ENCODE measurements at regions not wholly inside any gene's neighbourhood (a gene's known extent, or its start where the extent isn't known, plus 50 kb on each side); places are given as distances from the start of the nearest gene placed in this dataset.

- TF ChIP-seq ATF3 (CRISPR knock-in tag; conservative IDR thresholded peaks at IDR 0.05) = no peak
- no peak for TF ChIP-seq NR2C2 (CRISPR knock-in tag; IDR thresholded peaks at IDR 0.05)
- no peak for TF ChIP-seq ZNF416 (CRISPR knock-in tag; IDR thresholded peaks at IDR 0.05)
- no peak for TF ChIP-seq TCF7 (CRISPR knock-in tag; IDR thresholded peaks at IDR 0.05; ENCODE audit: low read depth)
Measured at GRCh38 chrX:13130816-13131215, 86.4 kb upstream of the FAM9C start (continued).

GRCh38 chrX:13128104-13128503, 83.7 kb upstream of the FAM9C start:
- no peak for TF ChIP-seq NR3C1 (CRISPR knock-in tag; conservative IDR thresholded peaks at IDR 0.05; ENCODE audit: low read depth)
- TF ChIP-seq ZNF263 (CRISPR knock-in tag; IDR thresholded peaks at IDR 0.05; ENCODE audit: low read depth) = no peak
- no peak for TF ChIP-seq TEAD4 (CRISPR knock-in tag; IDR thresholded peaks at IDR 0.05)
- no peaks in the 10 kb centered on the region for H3K27me3 Mint-ChIP-seq (ENCODE audit: low read depth)
- no peaks in the 10 kb centered on the region for H3K9me3 Mint-ChIP-seq
- POLR2A ChIA-PET = no interaction called here
- no peak overlapping the region for H3K4me3 Mint-ChIP-seq
- DNase-seq (ENCODE audit: low spot score) = no peak
- no peak for ATAC-seq
- CTCF ChIA-PET = no interaction called here
- no peaks in the 10 kb centered on the region for H3K36me3 Mint-ChIP-seq
- H3K27ac Mint-ChIP-seq = no peak overlapping the region
- H3K4me1 Mint-ChIP-seq = peaks cover 32% of the 10 kb centered on the region

GRCh38 chrX:13126775-13127174, 82.4 kb upstream of the FAM9C start:
- no peak for TF ChIP-seq ARID4B (CRISPR knock-in tag; IDR thresholded peaks at IDR 0.05; ENCODE audit: borderline replicate concordance)
- no peak for TF ChIP-seq GABPB1 (CRISPR knock-in tag; IDR thresholded peaks at IDR 0.05)
- Mint-ChIP-seq H3K4me1 (peaks cover 41% of the 10 kb centered on the region), H3K27ac (no peak overlapping the region), H3K27me3 (ENCODE audit: low read depth) (no peaks in the 10 kb centered on the region), H3K9me3 (no peaks in the 10 kb centered on the region), H3K4me3 (no peak overlapping the region), H3K36me3 (no peaks in the 10 kb centered on the region)
- ATAC-seq (no peak), DNase-seq (ENCODE audit: low spot score) (no peak)
- ChIA-PET CTCF (no interaction called here), POLR2A (no interaction called here)

- no peak overlapping the region for H3K4me3 Mint-ChIP-seq
- ChIA-PET POLR2A (no interaction called here), CTCF (no interaction called here)
- ATAC-seq (no peak), DNase-seq (ENCODE audit: low spot score) (no peak)
- no peaks in the 10 kb centered on the region for H3K27me3 Mint-ChIP-seq (ENCODE audit: low read depth)
- TF ChIP-seq CDX4 (CRISPR knock-in tag; IDR thresholded peaks at IDR 0.05; ENCODE audit: borderline replicate concordance) = no peak
- no peak for TF ChIP-seq ZNF232 (CRISPR knock-in tag; IDR thresholded peaks at IDR 0.05)
- TF ChIP-seq ELF4 (CRISPR knock-in tag; IDR thresholded peaks at IDR 0.05; ENCODE audit: low read depth) = no peak
- TF ChIP-seq E2F5 (CRISPR knock-in tag; IDR thresholded peaks at IDR 0.05) = no peak
- TF ChIP-seq NFATC4 (CRISPR knock-in tag; IDR thresholded peaks at IDR 0.05) = no peak
- no peak for TF ChIP-seq ZNF138 (CRISPR knock-in tag; conservative IDR thresholded peaks at IDR 0.05)
- no peak for TF ChIP-seq IRF1 (CRISPR knock-in tag; IDR thresholded peaks at IDR 0.05)
- no peak for TF ChIP-seq KAT7 (CRISPR knock-in tag; IDR thresholded peaks at IDR 0.05; ENCODE audit: borderline replicate concordance)
- no peak for TF ChIP-seq GABPB1 (CRISPR knock-in tag; IDR thresholded peaks at IDR 0.05)
- no peak for TF ChIP-seq MAX (CRISPR knock-in tag; IDR thresholded peaks at IDR 0.05)
- no peak for TF ChIP-seq RORB (CRISPR knock-in tag; IDR thresholded peaks at IDR 0.05)
- no peak for TF ChIP-seq ZNF396 (CRISPR knock-in tag; IDR thresholded peaks at IDR 0.05; ENCODE audit: borderline replicate concordance)
- TF ChIP-seq MXD4 (CRISPR knock-in tag; IDR thresholded peaks at IDR 0.05; ENCODE audit: borderline replicate concordance) = no peak
- no peak for TF ChIP-seq ATF1 (CRISPR knock-in tag; IDR thresholded peaks at IDR 0.05)
- TF ChIP-seq ATF3 (CRISPR knock-in tag; conservative IDR thresholded peaks at IDR 0.05) = no peak
- H3K4me1 Mint-ChIP-seq = peaks cover 26% of the 10 kb centered on the region
- no peak overlapping the region for H3K27ac Mint-ChIP-seq
- no peaks in the 10 kb centered on the region for H3K36me3 Mint-ChIP-seq
- H3K9me3 Mint-ChIP-seq = no peaks in the 10 kb centered on the region
Measured at GRCh38 chrX:13125188-13125587, 80.8 kb upstream of the FAM9C start.

Data from WTC11 (cell line).